ENCODE measurements at regions not wholly inside any gene's neighbourhood (a gene's known extent, or its start where the extent isn't known, plus 50 kb on each side); places are given as distances from the start of the nearest gene placed in this dataset.

DNA sequence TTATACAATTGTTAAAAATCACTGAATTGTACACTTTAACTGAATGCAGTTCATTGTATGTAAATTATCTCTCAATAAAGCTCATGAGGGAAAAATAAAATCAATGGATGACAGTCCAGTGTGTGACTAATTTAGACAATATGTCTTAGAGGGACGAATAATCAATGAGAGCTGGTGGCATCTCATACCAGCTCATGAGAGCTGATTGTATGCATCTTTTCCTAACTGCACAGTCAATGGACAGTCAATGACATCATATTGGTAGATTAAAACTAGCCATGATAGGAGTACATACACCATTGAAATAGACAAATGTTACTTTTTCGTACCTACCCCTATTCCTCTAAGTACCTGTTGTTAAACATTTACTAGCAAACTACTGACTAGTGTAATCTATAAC lies 946.1 kb downstream of the SQOR start:
- no peak for DNase-seq (ENCODE audit: low spot score)

DNA sequence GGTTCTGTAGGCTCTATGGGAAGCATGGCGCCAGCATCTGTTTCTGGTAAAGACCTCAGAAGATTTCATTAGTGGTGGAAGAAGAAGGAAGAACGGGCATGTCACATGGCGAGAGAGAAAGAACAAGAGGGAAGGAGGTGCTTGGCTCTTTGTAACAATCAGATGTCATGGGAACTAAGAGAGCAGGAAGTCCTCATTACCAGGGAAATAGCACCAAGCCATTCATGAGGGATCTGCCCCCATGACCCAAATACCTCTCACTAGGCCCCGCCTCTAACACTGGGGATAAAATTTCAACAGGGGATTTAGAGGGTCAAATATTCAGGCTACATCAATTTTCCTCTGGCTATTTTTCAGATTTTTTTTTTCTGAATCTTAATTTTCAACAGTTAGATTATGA lies 954.3 kb downstream of the SQOR start:
- Histone ChIP-seq H3K27ac (no peak overlapping the region), H3K4me3 (no peak overlapping the region)
- no peak for DNase-seq (ENCODE audit: low spot score)
- TF ChIP-seq, protein P1, sequence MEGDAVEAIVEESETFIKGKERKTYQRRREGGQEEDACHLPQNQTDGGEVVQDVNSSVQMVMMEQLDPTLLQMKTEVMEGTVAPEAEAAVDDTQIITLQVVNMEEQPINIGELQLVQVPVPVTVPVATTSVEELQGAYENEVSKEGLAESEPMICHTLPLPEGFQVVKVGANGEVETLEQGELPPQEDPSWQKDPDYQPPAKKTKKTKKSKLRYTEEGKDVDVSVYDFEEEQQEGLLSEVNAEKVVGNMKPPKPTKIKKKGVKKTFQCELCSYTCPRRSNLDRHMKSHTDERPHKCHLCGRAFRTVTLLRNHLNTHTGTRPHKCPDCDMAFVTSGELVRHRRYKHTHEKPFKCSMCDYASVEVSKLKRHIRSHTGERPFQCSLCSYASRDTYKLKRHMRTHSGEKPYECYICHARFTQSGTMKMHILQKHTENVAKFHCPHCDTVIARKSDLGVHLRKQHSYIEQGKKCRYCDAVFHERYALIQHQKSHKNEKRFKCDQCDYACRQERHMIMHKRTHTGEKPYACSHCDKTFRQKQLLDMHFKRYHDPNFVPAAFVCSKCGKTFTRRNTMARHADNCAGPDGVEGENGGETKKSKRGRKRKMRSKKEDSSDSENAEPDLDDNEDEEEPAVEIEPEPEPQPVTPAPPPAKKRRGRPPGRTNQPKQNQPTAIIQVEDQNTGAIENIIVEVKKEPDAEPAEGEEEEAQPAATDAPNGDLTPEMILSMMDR (IDR thresholded peaks at IDR 0.05): no peak

More for the DNA sequence above, 946.1 kb downstream of the SQOR start:
- TF ChIP-seq, protein P1 (IDR thresholded peaks at IDR 0.05): no peak
- Histone ChIP-seq H3K27ac (no peak overlapping the region), H3K4me3 (no peak overlapping the region)

DNA sequence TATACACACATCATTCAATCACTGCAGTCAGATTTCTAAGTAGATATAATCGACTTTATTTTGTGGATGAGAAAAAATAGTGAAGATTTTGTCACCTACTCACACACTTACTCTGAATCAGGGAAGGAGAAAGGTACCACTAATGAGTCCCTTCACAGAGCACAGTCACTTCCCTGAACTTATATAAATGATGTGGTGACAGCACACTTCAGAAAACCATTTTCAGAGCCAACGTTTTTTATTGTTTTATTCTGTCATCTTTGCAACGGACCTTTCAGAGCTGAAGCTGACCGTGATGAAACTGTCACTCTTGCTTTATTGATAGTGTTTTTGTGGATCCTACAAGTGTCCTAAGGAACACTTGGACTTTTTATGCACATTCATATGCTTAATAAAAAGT lies 956.6 kb downstream of the SQOR start:
- no peak for DNase-seq (ENCODE audit: low spot score)
- no peak overlapping the region for H3K27ac ChIP-seq
- TF ChIP-seq, protein P1 (IDR thresholded peaks at IDR 0.05): no peak

DNA sequence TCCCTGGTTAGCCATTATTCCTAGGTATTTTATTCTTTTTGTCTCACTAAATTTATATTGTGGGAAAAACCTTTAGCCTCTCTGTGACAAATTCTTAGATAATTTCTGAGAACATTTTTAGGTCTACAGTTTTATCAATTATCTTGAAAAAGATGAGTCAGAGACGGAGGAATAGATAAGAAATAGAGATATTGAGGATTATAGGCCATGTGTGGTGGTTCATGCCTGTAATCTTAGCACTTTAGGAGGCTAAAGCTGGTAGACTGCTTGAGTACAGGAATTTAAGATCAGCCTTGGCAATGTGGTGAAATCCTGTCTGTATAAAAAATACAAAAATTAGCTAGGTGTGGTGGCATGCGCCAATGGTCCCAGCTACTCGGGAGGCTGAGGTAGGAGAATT lies 960.2 kb downstream of the SQOR start:
- Histone ChIP-seq H3K27ac (no peak overlapping the region), H3K4me3 (no peak overlapping the region)
- TF ChIP-seq, protein P1 (IDR thresholded peaks at IDR 0.05): no peak
- no peak for DNase-seq (ENCODE audit: low spot score)

More for the DNA sequence above, 956.6 kb downstream of the SQOR start:
- H3K4me3 ChIP-seq: no peak overlapping the region

- no peak overlapping the region for H3K27ac ChIP-seq
- DNase-seq (ENCODE audit: low spot score): no peak
- no peak overlapping the region for H3K4me3 ChIP-seq
- TF ChIP-seq, protein P1 (IDR thresholded peaks at IDR 0.05): no peak
Measured at GRCh38 chr15:46607077-46607476, 972.2 kb downstream of the SQOR start.

- Histone ChIP-seq H3K4me3 (no peak overlapping the region), H3K27ac (no peak overlapping the region)
- no peak for DNase-seq (ENCODE audit: low spot score)
- TF ChIP-seq, protein P1 (IDR thresholded peaks at IDR 0.05): no peak
Measured at GRCh38 chr15:46616033-46616432, 981.2 kb downstream of the SQOR start.

DNA sequence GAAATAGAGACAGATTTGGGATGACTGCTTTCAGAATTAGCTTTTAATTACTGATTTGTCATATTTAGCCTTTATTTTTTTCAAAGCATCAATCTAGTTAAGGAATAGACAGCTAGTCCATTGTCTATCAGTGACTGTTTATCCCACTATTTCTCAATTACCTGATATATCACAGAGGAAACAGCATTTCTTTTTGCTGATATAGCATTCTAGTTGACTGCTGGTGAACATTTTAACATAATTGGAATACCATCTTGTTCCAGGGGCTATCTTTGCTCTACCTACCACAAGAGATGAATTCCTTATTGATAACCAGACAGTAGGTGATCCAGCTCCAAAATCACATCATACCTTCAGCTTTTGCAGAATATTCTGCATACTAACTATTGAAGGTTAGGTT lies 982.7 kb downstream of the SQOR start:
- TF ChIP-seq, protein P1 (IDR thresholded peaks at IDR 0.05): no peak
- Histone ChIP-seq H3K27ac (no peak overlapping the region), H3K4me3 (no peak overlapping the region)
- DNase-seq (ENCODE audit: low spot score): no peak

Data from coronary artery (tissue), 2 donors.